ENCODE measurements at regions not wholly inside any gene's neighbourhood (a gene's known extent, or its start where the extent isn't known, plus 50 kb on each side); places are given as distances from the start of the nearest gene placed in this dataset.

GRCh38 chr11:80041136-80042000 lies 600.5 kb upstream of the TENM4 start:
- no peak overlapping the region for H3K27ac Mint-ChIP-seq
- H3K4me3 Mint-ChIP-seq, result no peak overlapping the region
- H3K9me3 Mint-ChIP-seq, result peaks cover 0 to 15% of the 10 kb centered on the region in 2 donors
- DNase-seq (no peak), ATAC-seq (no peak)
- no peaks in the 10 kb centered on the region for H3K27me3 Mint-ChIP-seq
- no peaks in the 10 kb centered on the region for H3K4me1 Mint-ChIP-seq

GRCh38 chr11:80034801-80035200 lies 594.0 kb upstream of the TENM4 start:
- DNase-seq (no peak), ATAC-seq (no peak)
- H3K4me3 Mint-ChIP-seq, result no peak overlapping the region
- H3K4me1 Mint-ChIP-seq, result no peaks in the 10 kb centered on the region
- H3K9me3 Mint-ChIP-seq, result peaks cover 0 to 7% of the 10 kb centered on the region in 2 donors
- H3K27me3 Mint-ChIP-seq, result no peaks in the 10 kb centered on the region
- H3K27ac Mint-ChIP-seq, result no peak overlapping the region

- no peak overlapping the region for H3K27ac Mint-ChIP-seq
Measured at GRCh38 chr11:80031014-80031600, 590.3 kb upstream of the TENM4 start.

GRCh38 chr11:80028998-80029397 lies 588.2 kb upstream of the TENM4 start:
- Mint-ChIP-seq H3K27ac (no peak overlapping the region), H3K4me3 (no peak overlapping the region), H3K27me3 (no peaks in the 10 kb centered on the region), H3K4me1 (no peaks in the 10 kb centered on the region), H3K9me3 (peaks cover 0 to 5% of the 10 kb centered on the region in 2 donors)
- DNase-seq, result no peak
- ATAC-seq, result no peak

More at GRCh38 chr11:80031014-80031600, 590.3 kb upstream of the TENM4 start:
- no peak for ATAC-seq
- Mint-ChIP-seq H3K27me3 (no peaks in the 10 kb centered on the region), H3K4me3 (no peak overlapping the region), H3K9me3 (no peaks in the 10 kb centered on the region), H3K4me1 (no peaks in the 10 kb centered on the region)
- DNase-seq, result no peak

GRCh38 chr11:80024119-80024518 lies 583.3 kb upstream of the TENM4 start:
- H3K9me3 Mint-ChIP-seq, result peaks cover 0 to 5% of the 10 kb centered on the region in 2 donors
- no peak overlapping the region for H3K4me3 Mint-ChIP-seq
- no peak for ATAC-seq
- no peaks in the 10 kb centered on the region for H3K27me3 Mint-ChIP-seq
- no peak for DNase-seq
- no peaks in the 10 kb centered on the region for H3K4me1 Mint-ChIP-seq
- H3K27ac Mint-ChIP-seq, result no peak overlapping the region

GRCh38 chr11:80023386-80023785 lies 582.6 kb upstream of the TENM4 start:
- Mint-ChIP-seq H3K27ac (no peak overlapping the region), H3K27me3 (no peaks in the 10 kb centered on the region), H3K9me3 (peaks cover 0 to 5% of the 10 kb centered on the region in 2 donors), H3K4me1 (no peaks in the 10 kb centered on the region), H3K4me3 (no peak overlapping the region)
- ATAC-seq, result no peak
- no peak for DNase-seq

- Mint-ChIP-seq H3K27me3 (no peaks in the 10 kb centered on the region), H3K4me3 (no peak overlapping the region), H3K9me3 (peaks cover 5 to 14% of the 10 kb centered on the region in 2 donors), H3K27ac (no peak overlapping the region), H3K4me1 (no peaks in the 10 kb centered on the region)
- no peak for ATAC-seq
- DNase-seq, result no peak
Measured at GRCh38 chr11:80010536-80010935, 569.7 kb upstream of the TENM4 start.

GRCh38 chr11:80009081-80009480 lies 568.3 kb upstream of the TENM4 start:
- no peaks in the 10 kb centered on the region for H3K4me1 Mint-ChIP-seq
- no peaks in the 10 kb centered on the region for H3K27me3 Mint-ChIP-seq
- no peak overlapping the region for H3K27ac Mint-ChIP-seq
- no peak overlapping the region for H3K4me3 Mint-ChIP-seq
- no peak for DNase-seq
- no peak for ATAC-seq
- peaks cover 11 to 17% of the 10 kb centered on the region in 2 donors for H3K9me3 Mint-ChIP-seq

GRCh38 chr11:80007616-80008015 lies 566.8 kb upstream of the TENM4 start:
- H3K9me3 Mint-ChIP-seq, result peaks cover 11 to 15% of the 10 kb centered on the region in 2 donors
- no peak for DNase-seq
- H3K27me3 Mint-ChIP-seq, result no peaks in the 10 kb centered on the region
- H3K27ac Mint-ChIP-seq, result no peak overlapping the region
- no peak overlapping the region for H3K4me3 Mint-ChIP-seq
- ATAC-seq, result no peak
- H3K4me1 Mint-ChIP-seq, result no peaks in the 10 kb centered on the region

GRCh38 chr11:79990141-79990540 lies 549.3 kb upstream of the TENM4 start:
- no peak overlapping the region for H3K27ac Mint-ChIP-seq
- H3K9me3 Mint-ChIP-seq, result peaks cover 6% of the 10 kb centered on the region in 2 donors
- ATAC-seq (no peak), DNase-seq (no peak)
- H3K27me3 Mint-ChIP-seq, result no peaks in the 10 kb centered on the region
- H3K4me3 Mint-ChIP-seq, result no peak overlapping the region
- H3K4me1 Mint-ChIP-seq, result no peaks in the 10 kb centered on the region

GRCh38 chr11:79982185-79982584 lies 541.4 kb upstream of the TENM4 start:
- Mint-ChIP-seq H3K9me3 (peaks cover 15 to 16% of the 10 kb centered on the region in 2 donors), H3K4me1 (no peaks in the 10 kb centered on the region), H3K27ac (no peak overlapping the region), H3K27me3 (no peaks in the 10 kb centered on the region), H3K4me3 (no peak overlapping the region)
- no peak for DNase-seq
- ATAC-seq, result no peak

GRCh38 chr11:79980916-79981315 lies 540.1 kb upstream of the TENM4 start:
- Mint-ChIP-seq H3K27me3 (no peaks in the 10 kb centered on the region), H3K27ac (no peak overlapping the region), H3K4me3 (no peak overlapping the region), H3K4me1 (no peaks in the 10 kb centered on the region), H3K9me3 (peaks cover 9 to 10% of the 10 kb centered on the region in 2 donors)
- DNase-seq (no peak), ATAC-seq (no peak)

GRCh38 chr11:79973721-79974617 lies 533.1 kb upstream of the TENM4 start:
- Mint-ChIP-seq H3K9me3 (peaks cover 4 to 7% of the 10 kb centered on the region in 2 donors), H3K27ac (no peak overlapping the region), H3K4me3 (no peak overlapping the region), H3K27me3 (no peaks in the 10 kb centered on the region), H3K4me1 (no peaks in the 10 kb centered on the region)
- DNase-seq (no peak), ATAC-seq (no peak)

- no peaks in the 10 kb centered on the region for H3K4me1 Mint-ChIP-seq
- ATAC-seq (no peak), DNase-seq (no peak)
- no peak overlapping the region for H3K4me3 Mint-ChIP-seq
- no peak overlapping the region for H3K27ac Mint-ChIP-seq
- H3K27me3 Mint-ChIP-seq, result no peaks in the 10 kb centered on the region
- H3K9me3 Mint-ChIP-seq, result peaks cover 7 to 9% of the 10 kb centered on the region in 2 donors
Measured at GRCh38 chr11:79971255-79971654, 530.4 kb upstream of the TENM4 start.

GRCh38 chr11:79966592-79966991 lies 525.8 kb upstream of the TENM4 start:
- H3K27ac Mint-ChIP-seq, result no peak overlapping the region
- H3K4me3 Mint-ChIP-seq, result no peak overlapping the region
- DNase-seq, result no peak
- H3K9me3 Mint-ChIP-seq, result peaks cover 8 to 10% of the 10 kb centered on the region in 2 donors
- H3K4me1 Mint-ChIP-seq, result no peaks in the 10 kb centered on the region
- ATAC-seq, result no peak
- no peaks in the 10 kb centered on the region for H3K27me3 Mint-ChIP-seq
